Gastrocnemius medialis (tissue), 4 donors: ENCODE measurements at regions not wholly inside any gene's neighbourhood (a gene's known extent, or its start where the extent isn't known, plus 50 kb on each side); places are given as distances from the start of the nearest gene placed in this dataset.

Experiments used
- ATAC-seq, 2 donors: fragments of 150-250 bp; one replicate each; pipeline ENCODE4 v1.9.1; 2016
- DNase-seq, 2 donors: peaks; one replicate each; pipeline ENCODE4 v3.0.0-alpha.2; 2019
- H3K27ac ChIP-seq, 4 donors: fragments of 200-600 bp; sonication (generic); 1 replicate in 1 of 4; 2 replicates in 3 of 4; pipeline ENCODE4 v1.5.1; 2016 to 2018; ENCODE audit warnings: mild to moderate bottlenecking in 2 of 4, moderate library complexity in 1 of 4
- H3K27me3 ChIP-seq, 3 donors: fragments of 200-600 bp; sonication (generic) in 2 of 3; 1 replicate in 1 of 3; 2 replicates in 2 of 3; pipeline versions ENCODE4 v1.5.1 to v1.6.0; 2016 to 2019; ENCODE audit warnings: mild to moderate bottlenecking in 1 of 3, moderate library complexity in 1 of 3
- H3K36me3 ChIP-seq, 2 donors: fragments of 200-600 bp; sonication (generic) in 1 of 2; one replicate each; pipeline ENCODE4 v1.5.1; 2017 to 2018
- H3K4me1 ChIP-seq, 2 donors: fragments of 200-600 bp; sonication (generic) in 1 of 2; one replicate each; pipeline ENCODE4 v1.5.1; 2016 to 2017; ENCODE audit warnings: mild to moderate bottlenecking in 2 of 2
- H3K4me3 ChIP-seq, 4 donors: fragments of 200-600 bp; sonication (generic) in 3 of 4; 1 replicate in 1 of 4; 2 replicates in 3 of 4; pipeline ENCODE4 v1.5.1; 2016 to 2019; ENCODE audit warnings: mild to moderate bottlenecking in 2 of 4
- H3K9me3 ChIP-seq, 3 donors: fragments of 200-600 bp; sonication (generic) in 2 of 3; 1 replicate in 1 of 3; 2 replicates in 2 of 3; pipeline ENCODE4 v1.5.1; 2016 to 2019
- POLR2A ChIP-seq, 2 donors: fragments of 450-650 bp; IDR thresholded peaks; one replicate each; pipeline ENCODE4 v1.6.1; 2017; ENCODE audit warnings: antibody characterized with exemption in 2 of 2, mild to moderate bottlenecking in 2 of 2, moderate library complexity in 2 of 2
- in situ Hi-C, 4 donors: fragments of 200-750 bp; cut with MboI; loops; one replicate each; pipeline versions ENCODE4 v1.15.0 to v1.8.0; 2017; ENCODE audit warnings: low sequenced_read_pairs in 4 of 4
- intact Hi-C: fragments of 100-400 bp; cut with DNase I; formaldehyde crosslinking; loops from one replicate; pipeline ENCODE4 v1.15.1; 2023; ENCODE audit warnings: low total_unique reads
- TF ChIP-seq, protein P1 (sequence below), 5 experiments: fragments of 450-650 bp in 3 of 5; fragments of 200-600 bp in 2 of 5; sonication (generic) in 2 of 5; IDR thresholded peaks in 4 of 5; conservative IDR thresholded peaks in 1 of 5; 1 replicate in 4 of 5; 2 replicates in 1 of 5; pipeline ENCODE4 v1.5.1; 2016 to 2019; ENCODE audit warnings: antibody characterized with exemption in 5 of 5, mild to moderate bottlenecking in 3 of 5, moderate library complexity in 3 of 5

DNA sequence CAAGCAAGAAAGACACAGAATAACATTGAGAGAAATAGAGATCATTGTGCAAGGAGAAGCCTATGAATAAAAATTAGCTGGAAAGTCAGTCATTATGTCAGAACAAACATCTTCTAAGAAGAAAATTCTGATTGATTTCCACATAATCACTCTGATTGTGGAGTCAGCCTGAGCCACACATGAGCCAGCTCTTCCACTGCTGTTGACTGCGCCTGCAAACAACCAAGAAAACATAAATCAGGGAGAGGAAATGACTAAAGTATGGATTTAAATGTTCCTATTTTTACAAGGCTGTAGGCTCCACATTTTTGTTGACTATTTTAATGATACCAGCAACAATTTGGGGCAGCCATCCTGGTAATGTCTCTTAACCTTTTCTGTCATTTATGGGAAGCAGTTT, 962.3 kb downstream of the EFNB2 start:
- no peaks in the 10 kb centered on the region for H3K36me3 ChIP-seq
- intact Hi-C loops, result no loop called here
- no peaks in the 10 kb centered on the region for H3K27me3 ChIP-seq
- no peak overlapping the region for H3K4me3 ChIP-seq
- H3K27ac ChIP-seq, result no peak overlapping the region
- H3K9me3 ChIP-seq, result no peaks in the 10 kb centered on the region
- TF ChIP-seq POLR2A (IDR thresholded peaks at IDR 0.05), result no peak
- TF ChIP-seq, protein P1, sequence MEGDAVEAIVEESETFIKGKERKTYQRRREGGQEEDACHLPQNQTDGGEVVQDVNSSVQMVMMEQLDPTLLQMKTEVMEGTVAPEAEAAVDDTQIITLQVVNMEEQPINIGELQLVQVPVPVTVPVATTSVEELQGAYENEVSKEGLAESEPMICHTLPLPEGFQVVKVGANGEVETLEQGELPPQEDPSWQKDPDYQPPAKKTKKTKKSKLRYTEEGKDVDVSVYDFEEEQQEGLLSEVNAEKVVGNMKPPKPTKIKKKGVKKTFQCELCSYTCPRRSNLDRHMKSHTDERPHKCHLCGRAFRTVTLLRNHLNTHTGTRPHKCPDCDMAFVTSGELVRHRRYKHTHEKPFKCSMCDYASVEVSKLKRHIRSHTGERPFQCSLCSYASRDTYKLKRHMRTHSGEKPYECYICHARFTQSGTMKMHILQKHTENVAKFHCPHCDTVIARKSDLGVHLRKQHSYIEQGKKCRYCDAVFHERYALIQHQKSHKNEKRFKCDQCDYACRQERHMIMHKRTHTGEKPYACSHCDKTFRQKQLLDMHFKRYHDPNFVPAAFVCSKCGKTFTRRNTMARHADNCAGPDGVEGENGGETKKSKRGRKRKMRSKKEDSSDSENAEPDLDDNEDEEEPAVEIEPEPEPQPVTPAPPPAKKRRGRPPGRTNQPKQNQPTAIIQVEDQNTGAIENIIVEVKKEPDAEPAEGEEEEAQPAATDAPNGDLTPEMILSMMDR (IDR thresholded peaks at IDR 0.05 in 4 of 5, conservative IDR thresholded peaks at IDR 0.05 in 1 of 5), result no peak
- ATAC-seq, result no peak
- in situ Hi-C loops, result no loop called here
- H3K4me1 ChIP-seq, result no peaks in the 10 kb centered on the region
- DNase-seq, result no peak

DNA sequence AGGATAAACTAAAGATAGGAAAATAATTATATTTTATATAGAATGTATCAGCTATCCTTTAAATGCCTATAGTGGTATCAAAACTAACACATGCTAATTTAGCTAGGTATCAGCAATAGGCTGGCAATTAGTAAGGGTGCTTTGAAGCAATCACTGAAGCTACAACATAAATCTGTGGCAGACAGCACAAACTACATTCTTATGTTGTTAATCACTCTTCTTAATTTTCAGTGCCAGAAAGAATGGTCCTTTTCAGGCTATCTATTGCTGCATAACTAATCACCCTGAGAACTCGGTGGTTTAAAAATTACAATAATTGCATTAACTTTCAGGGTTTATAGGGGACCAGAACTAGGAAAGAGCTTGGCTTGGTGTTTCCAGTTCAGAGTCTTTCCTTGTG, 963.1 kb downstream of the EFNB2 start:
- Histone ChIP-seq H3K4me3 (no peak overlapping the region), H3K36me3 (no peaks in the 10 kb centered on the region), H3K4me1 (no peaks in the 10 kb centered on the region), H3K27ac (no peak overlapping the region), H3K27me3 (no peaks in the 10 kb centered on the region), H3K9me3 (no peaks in the 10 kb centered on the region)
- intact Hi-C loops (no loop called here), in situ Hi-C loops (no loop called here)
- TF ChIP-seq POLR2A (IDR thresholded peaks at IDR 0.05), result no peak
- TF ChIP-seq, protein P1 (IDR thresholded peaks at IDR 0.05 in 4 of 5, conservative IDR thresholded peaks at IDR 0.05 in 1 of 5), result no peak
- DNase-seq (no peak), ATAC-seq (no peak)

DNA sequence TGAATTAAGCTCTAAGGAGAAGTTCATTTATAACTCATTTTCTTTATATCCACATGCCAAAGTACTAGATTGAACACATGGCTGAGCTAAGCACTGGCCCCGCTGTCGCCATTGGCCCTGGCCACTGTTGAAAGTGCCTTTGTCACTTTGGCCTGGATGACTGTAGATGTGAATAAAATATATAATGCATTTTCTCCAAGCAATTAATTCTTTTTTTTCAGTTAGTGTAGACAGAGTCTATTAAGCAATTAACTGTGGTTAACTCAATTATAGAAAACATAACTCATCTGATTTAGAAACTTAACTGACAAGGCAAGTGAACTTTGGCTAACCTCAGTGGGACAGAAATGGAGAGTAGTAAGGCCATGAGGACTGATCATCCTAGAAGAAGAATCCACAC, 965.6 kb downstream of the EFNB2 start:
- in situ Hi-C loops, result no loop called here
- DNase-seq (no peak), ATAC-seq (no peak)
- no peak overlapping the region for H3K27ac ChIP-seq
- no peaks in the 10 kb centered on the region for H3K9me3 ChIP-seq
- H3K27me3 ChIP-seq, result no peaks in the 10 kb centered on the region
- intact Hi-C loops, result no loop called here
- H3K4me3 ChIP-seq, result no peak overlapping the region
- TF ChIP-seq POLR2A (IDR thresholded peaks at IDR 0.05), result no peak
- TF ChIP-seq, protein P1 (IDR thresholded peaks at IDR 0.05 in 4 of 5, conservative IDR thresholded peaks at IDR 0.05 in 1 of 5), result no peak
- no peaks in the 10 kb centered on the region for H3K36me3 ChIP-seq
- no peaks in the 10 kb centered on the region for H3K4me1 ChIP-seq

DNA sequence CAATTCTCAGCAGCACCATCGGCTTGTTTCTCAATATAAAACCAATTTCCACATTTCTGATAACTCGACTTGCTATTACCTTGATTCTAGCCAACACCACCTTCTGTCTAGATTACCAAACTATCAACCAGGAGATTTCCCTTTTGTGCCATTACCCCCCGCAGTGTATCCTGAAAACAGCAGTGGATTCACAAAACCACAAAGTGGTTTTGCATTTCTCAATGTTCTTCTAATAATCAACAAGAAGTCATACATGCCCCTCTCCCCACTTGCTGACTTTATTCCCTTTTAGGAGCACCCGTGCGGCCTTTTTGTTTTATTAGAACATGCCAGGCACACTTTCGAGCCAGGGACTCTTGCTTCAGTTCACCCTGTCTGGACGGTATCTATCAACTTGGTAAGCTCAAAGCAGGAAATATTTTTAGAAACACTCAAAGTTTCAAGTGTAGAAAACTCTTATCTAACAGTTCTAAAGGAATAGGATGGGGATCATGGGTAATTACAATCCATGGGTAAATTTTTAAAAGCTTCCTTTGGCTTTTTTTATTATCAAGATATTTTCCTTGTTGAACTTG, 967.4 kb downstream of the EFNB2 start:
- TF ChIP-seq, protein P1 (IDR thresholded peaks at IDR 0.05 in 4 of 5, conservative IDR thresholded peaks at IDR 0.05 in 1 of 5), result no peak
- no peak for TF ChIP-seq POLR2A (IDR thresholded peaks at IDR 0.05)

DNA sequence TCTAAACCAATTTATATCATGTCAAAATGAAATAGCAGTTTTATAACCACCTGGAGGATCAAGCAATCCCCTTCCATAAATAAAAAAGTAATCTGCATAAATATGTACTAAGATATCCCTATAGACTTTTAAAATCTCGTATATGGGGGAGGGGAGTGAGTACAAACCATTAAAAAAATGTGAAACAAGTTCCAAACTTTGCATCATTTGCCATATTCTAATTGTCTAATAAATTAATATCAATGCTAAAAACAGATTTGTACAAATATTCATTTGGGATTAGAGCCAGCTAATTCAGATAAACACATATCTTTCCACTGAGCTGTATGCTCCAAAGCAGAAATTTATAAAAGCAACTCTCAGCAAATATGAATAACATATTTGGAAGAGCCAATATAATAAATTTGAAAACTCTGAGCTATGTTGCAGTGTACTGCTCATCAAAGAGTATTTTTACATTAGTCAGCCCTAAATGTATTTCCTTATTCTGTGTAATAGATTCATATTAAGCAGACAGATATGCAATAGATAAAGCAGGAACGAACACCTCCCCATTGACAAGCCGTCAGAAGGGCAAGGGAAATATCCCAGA, 970.2 kb downstream of the EFNB2 start:
- in situ Hi-C loops, result no loop called here
- no peak for DNase-seq
- Histone ChIP-seq H3K27ac (no peak overlapping the region), H3K4me1 (no peaks in the 10 kb centered on the region), H3K36me3 (no peaks in the 10 kb centered on the region), H3K4me3 (no peak overlapping the region), H3K27me3 (no peaks in the 10 kb centered on the region), H3K9me3 (no peaks in the 10 kb centered on the region)
- TF ChIP-seq, protein P1 (IDR thresholded peaks at IDR 0.05 in 4 of 5, conservative IDR thresholded peaks at IDR 0.05 in 1 of 5), result no peak
- no peak for TF ChIP-seq POLR2A (IDR thresholded peaks at IDR 0.05)
- ATAC-seq, result no peak
- intact Hi-C loops, result no loop called here

More for the DNA sequence above, 967.4 kb downstream of the EFNB2 start:
- Histone ChIP-seq H3K27ac (no peak overlapping the region), H3K4me1 (no peaks in the 10 kb centered on the region), H3K36me3 (no peaks in the 10 kb centered on the region), H3K4me3 (no peak overlapping the region), H3K9me3 (no peaks in the 10 kb centered on the region), H3K27me3 (no peaks in the 10 kb centered on the region)
- DNase-seq (no peak), ATAC-seq (no peak)
- in situ Hi-C loops, result no loop called here
- intact Hi-C loops, result no loop called here
